Smooth muscle cell (in vitro differentiated cells): ENCODE measurements at regions not wholly inside any gene's neighbourhood (a gene's known extent, or its start where the extent isn't known, plus 50 kb on each side); places are given as distances from the start of the nearest gene placed in this dataset.

Experiments used
- DNase-seq: peaks from one replicate; lab custom pipeline; 2025; ENCODE audit not compliant: unreplicated experiment; lab: John Stamatoyannopoulos, UW
- H2AFZ ChIP-seq: fragments of 200-600 bp; sonication (generic); 2 replicates; pipeline ENCODE4 v1.6.0; 2016; ENCODE audit warnings: antibody characterized with exemption, low read depth, mild to moderate bottlenecking
- H3F3A ChIP-seq: fragments of 200-600 bp; sonication (generic); 2 replicates; pipeline ENCODE4 v1.6.0; 2017; ENCODE audit warnings: antibody characterized with exemption, low read depth
- H3K27ac ChIP-seq: fragments of 200-600 bp; sonication (generic); 2 replicates; pipeline ENCODE4 v1.5.1; 2016; ENCODE audit warnings: low read depth, mild to moderate bottlenecking
- H3K27me3 ChIP-seq: fragments of 200-600 bp; sonication (generic); 2 replicates; pipeline ENCODE4 v1.6.1; 2016; ENCODE audit warnings: low read depth, mild to moderate bottlenecking
- H3K36me3 ChIP-seq: fragments of 200-600 bp; sonication (generic); 2 replicates; pipeline ENCODE4 v1.5.1; 2016; ENCODE audit warnings: low read depth
- H3K4me1 ChIP-seq: fragments of 200-600 bp; sonication (generic); 2 replicates; pipeline ENCODE4 v1.5.1; 2016; ENCODE audit warnings: low read depth
- H3K4me2 ChIP-seq: fragments of 200-600 bp; sonication (generic); 2 replicates; pipeline ENCODE4 v1.6.0; 2016; ENCODE audit warnings: mild to moderate bottlenecking
- H3K4me3 ChIP-seq: fragments of 200-600 bp; sonication (generic); 2 replicates; pipeline ENCODE4 v1.5.1; 2016; ENCODE audit warnings: mild to moderate bottlenecking
- H3K79me2 ChIP-seq: fragments of 200-600 bp; sonication (generic); 2 replicates; pipeline ENCODE4 v1.6.0; 2016; ENCODE audit warnings: low read depth, mild to moderate bottlenecking
- H3K9ac ChIP-seq: fragments of 200-600 bp; sonication (generic); 2 replicates; pipeline ENCODE4 v1.6.0; 2016; ENCODE audit warnings: low read depth
- H3K9me3 ChIP-seq: fragments of 200-600 bp; sonication (generic); replicated peaks from 2 replicates; pipeline ENCODE4 v1.5.1; 2016; ENCODE audit warnings: low read depth
- H4K20me1 ChIP-seq: fragments of 200-600 bp; sonication (generic); 2 replicates; pipeline ENCODE4 v1.6.0; 2016; ENCODE audit warnings: low read depth
- WGBS: methylation state at CpG from one replicate; pipeline ENCODE4 v1.1.7; 2016; ENCODE audit warnings: low lambda C conversion rate; 5-methylcytosine and 5-hydroxymethylcytosine counted together
- TF ChIP-seq, protein P1 (sequence below): fragments of 200-600 bp; sonication (generic); IDR thresholded peaks from 2 replicates; pipeline ENCODE4 v1.5.1; 2017; ENCODE audit warnings: borderline replicate concordance, mild to moderate bottlenecking, antibody characterized with exemption; ENCODE audit not compliant: insufficient read depth, poor library complexity, severe bottlenecking

- Histone ChIP-seq H2AFZ (no peak overlapping the region), H3K9ac (peak overlapping the region; percentile 85), H3K27ac (peak overlapping the region; percentile 1), H3K4me1 (peaks cover 14% of the 10 kb centered on the region), H3F3A (peaks cover 3% of the 10 kb centered on the region), H3K4me2 (peak overlapping the region; percentile 99), H4K20me1 (peaks cover 57% of the 10 kb centered on the region), H3K27me3 (no peaks in the 10 kb centered on the region), H3K9me3 (no peaks in the 10 kb centered on the region), H3K36me3 (no peaks in the 10 kb centered on the region), H3K4me3 (peak overlapping the region; percentile 89), H3K79me2 (peaks cover 67% of the 10 kb centered on the region)
- 41% methylated on average over 13 of the region's 14 CpGs for WGBS
- TF ChIP-seq, protein P1, sequence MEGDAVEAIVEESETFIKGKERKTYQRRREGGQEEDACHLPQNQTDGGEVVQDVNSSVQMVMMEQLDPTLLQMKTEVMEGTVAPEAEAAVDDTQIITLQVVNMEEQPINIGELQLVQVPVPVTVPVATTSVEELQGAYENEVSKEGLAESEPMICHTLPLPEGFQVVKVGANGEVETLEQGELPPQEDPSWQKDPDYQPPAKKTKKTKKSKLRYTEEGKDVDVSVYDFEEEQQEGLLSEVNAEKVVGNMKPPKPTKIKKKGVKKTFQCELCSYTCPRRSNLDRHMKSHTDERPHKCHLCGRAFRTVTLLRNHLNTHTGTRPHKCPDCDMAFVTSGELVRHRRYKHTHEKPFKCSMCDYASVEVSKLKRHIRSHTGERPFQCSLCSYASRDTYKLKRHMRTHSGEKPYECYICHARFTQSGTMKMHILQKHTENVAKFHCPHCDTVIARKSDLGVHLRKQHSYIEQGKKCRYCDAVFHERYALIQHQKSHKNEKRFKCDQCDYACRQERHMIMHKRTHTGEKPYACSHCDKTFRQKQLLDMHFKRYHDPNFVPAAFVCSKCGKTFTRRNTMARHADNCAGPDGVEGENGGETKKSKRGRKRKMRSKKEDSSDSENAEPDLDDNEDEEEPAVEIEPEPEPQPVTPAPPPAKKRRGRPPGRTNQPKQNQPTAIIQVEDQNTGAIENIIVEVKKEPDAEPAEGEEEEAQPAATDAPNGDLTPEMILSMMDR = no peak
- DNase-seq = no peak
Observed at GRCh38 chr1:21344098-21344749, 54.0 kb upstream of the ECE1 start.

DNA sequence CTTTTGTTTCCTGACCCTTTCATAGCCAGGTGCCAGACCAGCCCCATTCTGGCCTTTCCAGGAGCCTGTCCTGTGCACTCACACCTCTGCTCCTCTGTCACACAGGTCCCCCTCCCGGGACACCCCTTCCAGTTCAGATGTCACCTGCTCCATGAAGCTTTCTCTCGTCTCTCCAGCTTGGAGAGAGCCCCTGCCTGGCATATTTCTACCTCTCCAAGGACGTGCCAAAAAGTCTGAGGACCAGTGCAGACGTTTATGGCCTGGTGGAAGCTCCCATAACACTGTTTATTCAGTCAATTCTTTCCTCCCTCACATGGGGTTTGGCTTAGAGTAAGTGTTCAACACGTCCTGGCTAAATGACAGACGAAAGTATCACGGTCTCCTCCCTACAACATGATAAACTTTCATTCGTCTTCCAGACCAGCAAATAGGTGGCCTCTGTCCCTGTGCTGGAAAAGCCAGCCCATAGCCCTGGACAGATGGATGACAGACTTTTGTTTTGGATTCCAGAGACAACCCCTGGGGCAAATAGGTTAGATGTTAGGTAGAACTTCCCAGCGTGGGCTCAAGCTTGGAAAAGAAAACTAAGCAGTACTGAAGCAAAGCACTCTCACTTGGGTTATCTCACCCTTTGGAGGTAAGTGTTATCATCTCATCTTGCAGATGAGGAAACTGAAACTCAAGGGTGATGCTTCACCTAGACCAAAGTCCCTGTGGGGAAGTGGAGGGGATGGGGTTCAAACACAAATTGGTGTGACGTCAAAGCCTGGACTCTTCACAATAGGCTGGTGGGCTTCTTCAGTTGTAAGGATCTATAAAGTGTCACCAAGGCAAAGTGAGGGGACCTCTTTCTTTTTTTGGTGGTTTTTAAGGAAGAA, 52.9 kb upstream of the ECE1 start:
- TF ChIP-seq, protein P1 = no peak
- H3K9ac ChIP-seq = no peak overlapping the region
- H3K27me3 ChIP-seq = no peaks in the 10 kb centered on the region
- peaks cover 67% of the 10 kb centered on the region for H4K20me1 ChIP-seq
- no peak overlapping the region for H2AFZ ChIP-seq
- H3F3A ChIP-seq = peaks cover 7% of the 10 kb centered on the region
- peaks cover 77% of the 10 kb centered on the region for H3K79me2 ChIP-seq
- WGBS = 50% methylated on average over 10 of the region's 10 CpGs
- peak overlapping the region; percentile 55 for H3K27ac ChIP-seq
- H3K4me3 ChIP-seq = peak overlapping the region; percentile 89
- H3K9me3 ChIP-seq = no peaks in the 10 kb centered on the region
- H3K36me3 ChIP-seq = no peaks in the 10 kb centered on the region
- H3K4me2 ChIP-seq = peak overlapping the region; percentile 99
- peaks cover 14% of the 10 kb centered on the region for H3K4me1 ChIP-seq
- DNase-seq = no peak

GRCh38 chr1:21341517-21342078, 51.3 kb upstream of the ECE1 start:
- 65% methylated on average over 10 of the region's 10 CpGs for WGBS
- Histone ChIP-seq H3F3A (peaks cover 11% of the 10 kb centered on the region), H3K4me2 (peak overlapping the region; percentile 99), H3K27me3 (no peaks in the 10 kb centered on the region), H3K4me3 (peak overlapping the region; percentile 89), H3K4me1 (peaks cover 19% of the 10 kb centered on the region), H2AFZ (no peak overlapping the region), H3K9ac (no peak overlapping the region), H3K9me3 (no peaks in the 10 kb centered on the region), H4K20me1 (peaks cover 83% of the 10 kb centered on the region), H3K79me2 (peaks cover 92% of the 10 kb centered on the region), H3K36me3 (no peaks in the 10 kb centered on the region), H3K27ac (peak overlapping the region; percentile 55)
- no peak for DNase-seq
- TF ChIP-seq, protein P1 = no peak
